SK-N-SH treated with all-trans-retinoic acid at 6 μM for 48 hours (cell line): ENCODE measurements at regions not wholly inside any gene's neighbourhood (a gene's known extent, or its start where the extent isn't known, plus 50 kb on each side); places are given as distances from the start of the nearest gene placed in this dataset.

Source experiments
- ATAC-seq: fragments of 200-7000 bp; cut with Tn5 transposase; 3 replicates; pipeline ENCODE4 v1.9.1; 2020; ENCODE audit warnings: mild to moderate bottlenecking, moderate library complexity
- ARNTL ChIP-seq: fragments of 450-650 bp; formaldehyde crosslinking; IDR thresholded peaks from 2 replicates; pipeline ENCODE4 v1.5.0; 2020; ENCODE audit warnings: low read depth, mild to moderate bottlenecking, moderate library complexity, borderline replicate concordance
- BACH2 ChIP-seq: fragments of 250-450 bp; sonication (Bioruptor Pico); IDR thresholded peaks from 2 replicates; pipeline ENCODE4 v1.9.0; 2021; ENCODE audit warnings: mild to moderate bottlenecking, borderline replicate concordance
- CSDC2 ChIP-seq: fragments of 250-450 bp; sonication (Bioruptor Pico); IDR thresholded peaks from 2 replicates; pipeline ENCODE4 v1.5.0; 2020; ENCODE audit warnings: mild to moderate bottlenecking, moderate library complexity
- ESRRG ChIP-seq: fragments of 250-450 bp; sonication (Bioruptor Pico); IDR thresholded peaks from 2 replicates; pipeline ENCODE4 v1.6.1; 2021; ENCODE audit warnings: mild to moderate bottlenecking
- GLIS3 ChIP-seq: fragments of 250-450 bp; sonication (Bioruptor Pico); IDR thresholded peaks from 2 replicates; pipeline ENCODE4 v1.5.0; 2020; ENCODE audit warnings: mild to moderate bottlenecking, moderate library complexity
- OSR1 ChIP-seq: fragments of 250-450 bp; sonication (Bioruptor Pico); IDR thresholded peaks from 2 replicates; pipeline ENCODE4 v1.8.0; 2022; ENCODE audit warnings: moderate library complexity, mild to moderate bottlenecking, inconsistent platforms
- PPARA ChIP-seq: fragments of 250-450 bp; sonication (Bioruptor Pico); IDR thresholded peaks from 2 replicates; pipeline ENCODE4 v1.5.0; 2020; ENCODE audit warnings: mild to moderate bottlenecking, borderline replicate concordance
- RARB ChIP-seq: fragments of 250-450 bp; sonication (Bioruptor Pico); IDR thresholded peaks from 2 replicates; pipeline ENCODE4 v1.8.0; 2021; ENCODE audit warnings: mild to moderate bottlenecking, moderate library complexity
- SNAI2 ChIP-seq: fragments of 250-450 bp; sonication (Bioruptor Pico); IDR thresholded peaks from 2 replicates; pipeline ENCODE4 v1.5.0; 2020; ENCODE audit warnings: mild to moderate bottlenecking, moderate library complexity
- TCF4 ChIP-seq: fragments of 250-450 bp; sonication (Bioruptor Pico); IDR thresholded peaks from 2 replicates; pipeline ENCODE4 v1.8.0; 2021; ENCODE audit warnings: mild to moderate bottlenecking, moderate library complexity, borderline replicate concordance
- TOX ChIP-seq: fragments of 250-450 bp; sonication (Bioruptor Pico); IDR thresholded peaks from 2 replicates; pipeline ENCODE4 v1.8.0; 2021; ENCODE audit warnings: mild to moderate bottlenecking, moderate library complexity, borderline replicate concordance
- TSHZ2 ChIP-seq: fragments of 250-450 bp; sonication (Bioruptor Pico); IDR thresholded peaks from 2 replicates; pipeline ENCODE4 v1.5.0; 2020; ENCODE audit warnings: mild to moderate bottlenecking, moderate library complexity
- ZC3H10 ChIP-seq: fragments of 250-450 bp; sonication (Bioruptor Pico); IDR thresholded peaks from 2 replicates; pipeline ENCODE4 v1.5.1; 2021; ENCODE audit warnings: mild to moderate bottlenecking, moderate library complexity
- ZFP3 ChIP-seq: fragments of 250-450 bp; sonication (Bioruptor Pico); IDR thresholded peaks from 2 replicates; pipeline ENCODE4 v1.5.0; 2020; ENCODE audit warnings: mild to moderate bottlenecking, moderate library complexity
- ZFP30 ChIP-seq: fragments of 450-650 bp; formaldehyde crosslinking; IDR thresholded peaks from 2 replicates; pipeline ENCODE4 v1.5.0; 2022; ENCODE audit warnings: mild to moderate bottlenecking, moderate library complexity
- ZNF565 ChIP-seq: fragments of 450-650 bp; formaldehyde crosslinking; conservative IDR thresholded peaks from 2 replicates; pipeline ENCODE4 v1.5.0; 2020; ENCODE audit warnings: low read depth, mild to moderate bottlenecking, moderate library complexity
- ZNF70 ChIP-seq: fragments of 450-650 bp; formaldehyde crosslinking; IDR thresholded peaks from 2 replicates; pipeline ENCODE4 v1.5.0; 2020; ENCODE audit warnings: mild to moderate bottlenecking, moderate library complexity
- ZNF8 ChIP-seq: fragments of 450-650 bp; formaldehyde crosslinking; IDR thresholded peaks from 2 replicates; pipeline ENCODE4 v1.5.0; 2020; ENCODE audit warnings: mild to moderate bottlenecking, moderate library complexity
- TF ChIP-seq, protein P1 (sequence below): fragments of 250-450 bp; sonication (Bioruptor Pico); IDR thresholded peaks from 2 replicates; pipeline ENCODE4 v1.8.0; 2020; ENCODE audit warnings: mild to moderate bottlenecking, moderate library complexity, borderline replicate concordance
- TF ChIP-seq, protein P2 (sequence below): fragments of 250-450 bp; sonication (Bioruptor Pico); IDR thresholded peaks from 2 replicates; pipeline ENCODE4 v1.8.0; 2021; ENCODE audit warnings: low read depth, mild to moderate bottlenecking, moderate library complexity, borderline replicate concordance
- TF ChIP-seq, protein P3 (sequence below): fragments of 250-450 bp; sonication (Bioruptor Pico); IDR thresholded peaks from 2 replicates; pipeline ENCODE4 v1.5.1; 2021; ENCODE audit warnings: mild to moderate bottlenecking, moderate library complexity
- TF ChIP-seq, protein P4 (sequence below): fragments of 250-450 bp; sonication (Bioruptor Pico); IDR thresholded peaks from 2 replicates; pipeline ENCODE4 v1.5.1; 2020; ENCODE audit warnings: low read depth, mild to moderate bottlenecking, moderate library complexity

DNA sequence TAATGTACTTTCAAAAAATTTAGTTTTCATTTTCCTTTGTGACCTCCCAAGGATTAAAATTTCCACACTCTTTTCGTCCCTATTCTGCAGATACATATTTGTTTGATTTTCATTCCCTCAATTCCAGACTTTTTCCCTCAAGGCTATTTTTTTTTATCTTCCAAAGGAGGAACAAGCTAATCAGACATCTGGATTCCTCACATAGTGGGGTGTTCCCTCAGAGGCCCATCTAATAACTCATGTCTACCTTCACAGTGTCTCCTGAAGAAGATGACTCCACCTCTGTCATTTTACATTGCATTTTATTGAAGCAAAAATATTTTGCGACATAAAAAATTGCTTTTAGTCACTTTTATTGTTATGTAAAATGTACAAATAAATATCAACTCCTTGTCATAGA, 122.2 kb downstream of the RFPL4B start:
- TF ChIP-seq TSHZ2 (CRISPR knock-in tag) (no peak), GLIS3 (CRISPR knock-in tag) (no peak), SNAI2 (CRISPR knock-in tag) (no peak), RARB (CRISPR knock-in tag) (no peak)
- no peak for ATAC-seq

DNA sequence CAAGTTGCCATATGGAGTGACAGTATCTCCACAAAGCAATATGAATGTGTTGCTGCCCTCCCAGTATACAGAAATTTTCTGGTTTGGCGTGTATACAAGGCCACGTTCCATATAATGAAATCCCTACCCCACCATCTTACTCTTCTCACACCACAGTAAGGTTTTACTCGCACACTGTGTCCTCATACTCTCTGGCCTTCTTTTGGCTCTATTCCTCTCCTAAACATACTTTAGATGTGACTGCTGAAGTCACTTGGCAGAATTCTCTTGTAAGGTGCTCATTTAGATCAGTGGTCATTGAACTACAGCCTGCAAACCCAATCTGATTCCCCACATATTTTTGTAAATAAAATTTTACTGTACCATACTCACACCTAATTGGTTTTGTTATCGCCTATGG, 123.2 kb downstream of the RFPL4B start:
- ATAC-seq, result no peak
- TF ChIP-seq, protein P1, sequence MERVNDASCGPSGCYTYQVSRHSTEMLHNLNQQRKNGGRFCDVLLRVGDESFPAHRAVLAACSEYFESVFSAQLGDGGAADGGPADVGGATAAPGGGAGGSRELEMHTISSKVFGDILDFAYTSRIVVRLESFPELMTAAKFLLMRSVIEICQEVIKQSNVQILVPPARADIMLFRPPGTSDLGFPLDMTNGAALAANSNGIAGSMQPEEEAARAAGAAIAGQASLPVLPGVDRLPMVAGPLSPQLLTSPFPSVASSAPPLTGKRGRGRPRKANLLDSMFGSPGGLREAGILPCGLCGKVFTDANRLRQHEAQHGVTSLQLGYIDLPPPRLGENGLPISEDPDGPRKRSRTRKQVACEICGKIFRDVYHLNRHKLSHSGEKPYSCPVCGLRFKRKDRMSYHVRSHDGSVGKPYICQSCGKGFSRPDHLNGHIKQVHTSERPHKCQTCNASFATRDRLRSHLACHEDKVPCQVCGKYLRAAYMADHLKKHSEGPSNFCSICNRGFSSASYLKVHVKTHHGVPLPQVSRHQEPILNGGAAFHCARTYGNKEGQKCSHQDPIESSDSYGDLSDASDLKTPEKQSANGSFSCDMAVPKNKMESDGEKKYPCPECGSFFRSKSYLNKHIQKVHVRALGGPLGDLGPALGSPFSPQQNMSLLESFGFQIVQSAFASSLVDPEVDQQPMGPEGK, result no peak
- no peak for TF ChIP-seq ZFP30 (CRISPR knock-in tag)
- TF ChIP-seq RARB (CRISPR knock-in tag), result no peak
- no peak for TF ChIP-seq ZNF70 (CRISPR knock-in tag)
- no peak for TF ChIP-seq CSDC2 (CRISPR knock-in tag)
- TF ChIP-seq TOX, result no peak

GRCh38 chr6:112470950-112471349, 123.8 kb downstream of the RFPL4B start:
- ATAC-seq, result no peak
- no peak for TF ChIP-seq ARNTL (CRISPR knock-in tag)
- no peak for TF ChIP-seq ESRRG (CRISPR knock-in tag)
- no peak for TF ChIP-seq CSDC2 (CRISPR knock-in tag)
- TF ChIP-seq, protein P2, sequence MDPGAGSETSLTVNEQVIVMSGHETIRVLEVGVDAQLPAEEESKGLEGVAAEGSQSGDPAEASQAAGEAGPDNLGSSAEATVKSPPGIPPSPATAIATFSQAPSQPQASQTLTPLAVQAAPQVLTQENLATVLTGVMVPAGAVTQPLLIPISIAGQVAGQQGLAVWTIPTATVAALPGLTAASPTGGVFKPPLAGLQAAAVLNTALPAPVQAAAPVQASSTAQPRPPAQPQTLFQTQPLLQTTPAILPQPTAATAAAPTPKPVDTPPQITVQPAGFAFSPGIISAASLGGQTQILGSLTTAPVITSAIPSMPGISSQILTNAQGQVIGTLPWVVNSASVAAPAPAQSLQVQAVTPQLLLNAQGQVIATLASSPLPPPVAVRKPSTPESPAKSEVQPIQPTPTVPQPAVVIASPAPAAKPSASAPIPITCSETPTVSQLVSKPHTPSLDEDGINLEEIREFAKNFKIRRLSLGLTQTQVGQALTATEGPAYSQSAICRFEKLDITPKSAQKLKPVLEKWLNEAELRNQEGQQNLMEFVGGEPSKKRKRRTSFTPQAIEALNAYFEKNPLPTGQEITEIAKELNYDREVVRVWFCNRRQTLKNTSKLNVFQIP, result no peak
- TF ChIP-seq ZNF70 (CRISPR knock-in tag), result no peak
- TF ChIP-seq ZFP3 (CRISPR knock-in tag), result no peak
- TF ChIP-seq, protein P3, sequence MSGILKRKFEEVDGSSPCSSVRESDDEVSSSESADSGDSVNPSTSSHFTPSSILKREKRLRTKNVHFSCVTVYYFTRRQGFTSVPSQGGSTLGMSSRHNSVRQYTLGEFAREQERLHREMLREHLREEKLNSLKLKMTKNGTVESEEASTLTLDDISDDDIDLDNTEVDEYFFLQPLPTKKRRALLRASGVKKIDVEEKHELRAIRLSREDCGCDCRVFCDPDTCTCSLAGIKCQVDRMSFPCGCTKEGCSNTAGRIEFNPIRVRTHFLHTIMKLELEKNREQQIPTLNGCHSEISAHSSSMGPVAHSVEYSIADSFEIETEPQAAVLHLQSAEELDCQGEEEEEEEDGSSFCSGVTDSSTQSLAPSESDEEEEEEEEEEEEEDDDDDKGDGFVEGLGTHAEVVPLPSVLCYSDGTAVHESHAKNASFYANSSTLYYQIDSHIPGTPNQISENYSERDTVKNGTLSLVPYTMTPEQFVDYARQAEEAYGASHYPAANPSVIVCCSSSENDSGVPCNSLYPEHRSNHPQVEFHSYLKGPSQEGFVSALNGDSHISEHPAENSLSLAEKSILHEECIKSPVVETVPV (CRISPR knock-in tag), result no peak
- TF ChIP-seq TOX, result no peak
- no peak for TF ChIP-seq ZNF565 (CRISPR knock-in tag)

GRCh38 chr6:112475083-112475482, 128.0 kb downstream of the RFPL4B start:
- peak; percentile 52; the same call in 1 of the 2 replicates for TF ChIP-seq ZC3H10 (CRISPR knock-in tag)
- TF ChIP-seq ARNTL (CRISPR knock-in tag), result no peak
- TF ChIP-seq BACH2 (CRISPR knock-in tag), result no peak
- no peak for TF ChIP-seq PPARA (CRISPR knock-in tag)
- no peak for TF ChIP-seq ZNF8 (CRISPR knock-in tag)
- no peak for TF ChIP-seq CSDC2 (CRISPR knock-in tag)
- ATAC-seq, result no peak

DNA sequence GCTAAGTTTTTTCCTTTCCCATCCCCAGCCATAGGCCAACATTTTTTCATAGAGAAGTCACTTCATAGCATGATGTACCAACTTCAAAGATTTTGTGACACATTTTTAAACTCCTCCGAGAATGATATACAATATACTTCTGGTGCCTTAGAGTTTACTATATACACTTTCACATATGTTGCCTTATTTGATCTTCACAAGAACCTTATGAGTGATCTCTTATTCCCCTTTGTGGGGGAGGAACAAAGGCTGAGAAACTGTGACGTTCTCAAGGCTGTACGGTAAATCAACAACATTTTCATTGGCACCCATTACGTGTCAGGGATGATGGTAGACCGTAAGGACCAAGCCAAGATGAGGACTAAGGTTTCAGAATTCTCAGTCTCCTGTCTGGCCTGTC, 130.0 kb downstream of the RFPL4B start:
- TF ChIP-seq ARNTL (CRISPR knock-in tag) (no peak), ESRRG (CRISPR knock-in tag) (no peak), ZNF8 (CRISPR knock-in tag) (no peak), OSR1 (CRISPR knock-in tag) (no peak), PPARA (CRISPR knock-in tag) (no peak), ZFP30 (CRISPR knock-in tag) (no peak), ZNF70 (CRISPR knock-in tag) (no peak), TCF4 (CRISPR knock-in tag) (no peak)
- TF ChIP-seq, protein P4, sequence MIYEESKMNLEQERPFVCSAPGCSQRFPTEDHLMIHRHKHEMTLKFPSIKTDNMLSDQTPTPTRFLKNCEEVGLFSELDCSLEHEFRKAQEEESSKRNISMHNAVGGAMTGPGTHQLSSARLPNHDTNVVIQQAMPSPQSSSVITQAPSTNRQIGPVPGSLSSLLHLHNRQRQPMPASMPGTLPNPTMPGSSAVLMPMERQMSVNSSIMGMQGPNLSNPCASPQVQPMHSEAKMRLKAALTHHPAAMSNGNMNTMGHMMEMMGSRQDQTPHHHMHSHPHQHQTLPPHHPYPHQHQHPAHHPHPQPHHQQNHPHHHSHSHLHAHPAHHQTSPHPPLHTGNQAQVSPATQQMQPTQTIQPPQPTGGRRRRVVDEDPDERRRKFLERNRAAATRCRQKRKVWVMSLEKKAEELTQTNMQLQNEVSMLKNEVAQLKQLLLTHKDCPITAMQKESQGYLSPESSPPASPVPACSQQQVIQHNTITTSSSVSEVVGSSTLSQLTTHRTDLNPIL (CRISPR knock-in tag), result no peak
- no peak for ATAC-seq
